RPMI7951 (cell line): ENCODE measurements at regions not wholly inside any gene's neighbourhood (a gene's known extent, or its start where the extent isn't known, plus 50 kb on each side); places are given as distances from the start of the nearest gene placed in this dataset.

Experiments
- DNase-seq: peaks from one replicate; pipeline ENCODE4 v3.0.0-alpha.2; 2012; ENCODE audit warnings: low read depth

DNA sequence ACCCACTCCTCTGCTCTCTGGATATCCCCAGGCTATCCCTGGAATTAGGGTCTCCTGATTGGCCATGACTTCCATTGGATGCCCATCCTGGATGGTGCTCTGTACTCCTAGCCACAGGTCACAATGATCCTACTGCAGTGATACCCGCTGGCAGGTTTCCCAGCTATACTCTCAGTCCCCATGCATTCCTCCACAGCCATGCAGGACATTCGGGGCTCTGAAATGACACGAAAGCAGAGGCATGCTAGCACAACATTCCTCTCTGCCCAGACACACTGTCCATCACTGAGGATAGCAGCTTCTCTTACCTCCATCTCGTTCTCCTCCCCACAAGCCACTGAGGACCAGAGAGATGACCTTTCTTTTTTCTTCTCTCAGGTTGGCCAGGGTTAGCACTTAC, 51.7 kb upstream of the SPATS2L start:
- DNase-seq: no peak

DNA sequence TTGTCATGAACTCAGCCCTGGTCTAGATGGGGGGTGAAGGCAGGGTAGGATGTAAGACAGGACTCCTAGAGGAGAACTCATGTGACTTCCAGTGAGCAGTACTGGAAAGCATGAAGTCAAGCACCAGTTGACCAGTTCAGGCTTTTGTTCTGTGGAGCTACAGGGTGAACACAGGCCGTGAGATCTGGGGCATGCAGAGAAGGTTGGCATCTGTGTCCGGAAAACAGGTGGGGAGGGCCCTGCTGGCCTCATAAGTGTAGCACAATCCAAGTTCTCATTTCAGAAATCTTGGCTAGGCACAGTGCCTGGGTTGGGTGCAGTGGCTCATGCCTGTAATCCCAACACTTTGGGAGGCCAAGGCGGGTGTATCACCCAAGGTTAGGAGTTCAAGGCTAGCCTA, 50.9 kb upstream of the SPATS2L start:
- DNase-seq: no peak
